WTC11 (cell line): ENCODE measurements at regions not wholly inside any gene's neighbourhood (a gene's known extent, or its start where the extent isn't known, plus 50 kb on each side); places are given as distances from the start of the nearest gene placed in this dataset.

Source experiments
- CTCF ChIP-seq: fragments of 200-600 bp; IDR thresholded peaks from 2 replicates; pipeline ENCODE4 v1.8.0; 2022; ENCODE audit warnings: antibody characterized with exemption
- E2F1 ChIP-seq: sonication (generic); formaldehyde crosslinking; IDR thresholded peaks from 2 replicates; pipeline ENCODE4 v1.8.0; 2022; ENCODE audit warnings: mild to moderate bottlenecking, missing genetic modification reagents
- MXD4 ChIP-seq: fragments of 250-450 bp; sonication (Bioruptor Pico); IDR thresholded peaks from 2 replicates; pipeline ENCODE4 v1.8.0; 2021; ENCODE audit warnings: mild to moderate bottlenecking, moderate library complexity, borderline replicate concordance

- TF ChIP-seq CTCF (no peak), E2F1 (no peak), MXD4 (CRISPR knock-in tag) (no peak)
Measured at GRCh38 chr1:102318104-102318806, 321.5 kb upstream of the OLFM3 start.
